ENCODE measurements at regions not wholly inside any gene's neighbourhood (a gene's known extent, or its start where the extent isn't known, plus 50 kb on each side); places are given as distances from the start of the nearest gene placed in this dataset.

GRCh38 chr6:119476024-119476423, 126.5 kb upstream of the MAN1A1 start:
- FAIRE-seq (no peak), ATAC-seq (peak; percentile 27), DNase-seq (ENCODE audit: extremely low read depth in 1 of 4, low spot score in 3 of 4) (no peak)
- intact Hi-C loops (cut with micrococcal nuclease) (loop anchor here (10.0 kb wide), 1 partner anchor 121 kb away; no protein-coding TSS in a partner anchor), in situ Hi-C loops (cut with MboI) (no loop called here)
- no peaks in the 10 kb centered on the region for H3K27me3 ChIP-seq (ENCODE audit: control insufficient read depth in 2 of 2, insufficient read depth in 2 of 2, low read length in 2 of 2)
- H2AFZ ChIP-seq (ENCODE audit: low read depth, low read length), result peak overlapping the region; percentile 74
- H3K9me3 ChIP-seq (replicated peaks; ENCODE audit: control insufficient read depth, insufficient read depth, low read depth, low read length), result no peaks in the 10 kb centered on the region
- BruUV-seq (replicated peaks), result no TSS peak
- peak overlapping the region; percentile 13; the same call in 1 of the 3 replicates for H3K27ac ChIP-seq (ENCODE audit: extremely low read depth, low read depth, low read length)
- H4K20me1 ChIP-seq (replicated peaks; ENCODE audit: control insufficient read depth, insufficient read depth, low read length), result no peaks in the 10 kb centered on the region
- no peaks in the 10 kb centered on the region for H3K79me2 ChIP-seq (ENCODE audit: control insufficient read depth, insufficient read depth, low read length)
- WGBS (ENCODE audit: insufficient coverage, low coverage, missing lambda C conversion rate), result 33% methylated on average over 2 of the region's 2 CpGs
- no peak overlapping the region for H3K4me3 ChIP-seq
- no peak for TF ChIP-seq ZNF431 (CRISPR knock-in tag; IDR thresholded peaks at IDR 0.05)
- H3K36me3 ChIP-seq (ENCODE audit: control insufficient read depth, insufficient read depth, low read length), result no peaks in the 10 kb centered on the region
- ChIA-PET POLR2A (no interaction called here), CTCF (ENCODE audit: low intra/inter-chr PET ratio) (no interaction called here)
- H3K9me1 ChIP-seq (ENCODE audit: control insufficient read depth, insufficient read depth, low read length), result no peaks in the 10 kb centered on the region
- H3K4me1 ChIP-seq (replicated peaks in 1 of 2; ENCODE audit: control insufficient read depth in 2 of 2, insufficient read depth in 2 of 2, low read length in 2 of 2), result peaks cover 4 to 21% of the 10 kb centered on the region in 2 experiments; a peak in 3 of 5 replicates
- peak overlapping the region in 1 of 2 experiments; percentile 40; a peak in 2 of 4 replicates for H3K9ac ChIP-seq (ENCODE audit: insufficient read depth in 1 of 2, low read depth in 2 of 2, low read length in 2 of 2)
- H3K4me2 ChIP-seq (ENCODE audit: insufficient read depth, low read length), result no peak overlapping the region; the same call in 1 of the 2 replicates

- 0 out of 2 replicates have a peak overlapping the region, but pooled peaks have one; percentile 23 for H3K4me2 ChIP-seq (ENCODE audit: insufficient read depth, low read length)
- CTCF ChIA-PET (ENCODE audit: low intra/inter-chr PET ratio), result no interaction called here
- TF ChIP-seq PKNOX1 (IDR thresholded peaks at IDR 0.05) (peak; percentile 89), TRIM24 (IDR thresholded peaks at IDR 0.05) (no peak), FOXK2 (conservative IDR thresholded peaks at IDR 0.05 in 1 of 2, IDR thresholded peaks at IDR 0.05 in 1 of 2; ENCODE audit: low read depth in 2 of 2) (peak; percentile 62 to 63; a peak in 2 of 4 replicates)
These were observed 121.5 kb upstream of the MAN1A1 start for GRCh38 chr6:119470893-119471542.

More at GRCh38 chr6:119470893-119471542, 121.5 kb upstream of the MAN1A1 start:
- BruUV-seq (replicated peaks), result no TSS peak
- peak overlapping the region in 1 of 2 experiments; percentile 32; a peak in 1 of 4 replicates for H3K9ac ChIP-seq (ENCODE audit: insufficient read depth in 1 of 2, low read depth in 2 of 2, low read length in 2 of 2)
- POLR2A ChIA-PET, result no interaction called here
- FAIRE-seq, result peak; percentile 48
- no peaks in the 10 kb centered on the region for H3K9me1 ChIP-seq (ENCODE audit: control insufficient read depth, insufficient read depth, low read length)
- no peaks in the 10 kb centered on the region for H3K36me3 ChIP-seq (ENCODE audit: control insufficient read depth, insufficient read depth, low read length)
- H3K27me3 ChIP-seq (ENCODE audit: control insufficient read depth in 2 of 2, insufficient read depth in 2 of 2, low read length in 2 of 2), result no peaks in the 10 kb centered on the region
- H2AFZ ChIP-seq (ENCODE audit: low read depth, low read length), result peak overlapping the region; percentile 78
- H4K20me1 ChIP-seq (replicated peaks; ENCODE audit: control insufficient read depth, insufficient read depth, low read length), result no peaks in the 10 kb centered on the region
- H3K4me1 ChIP-seq (replicated peaks in 1 of 2; ENCODE audit: control insufficient read depth in 2 of 2, insufficient read depth in 2 of 2, low read length in 2 of 2), result 0 out of 5 replicates have a peak, but pooled peaks cover 0 to under 1% of the 10 kb centered on the region in 2 experiments
- intact Hi-C loops (cut with micrococcal nuclease), result loop anchor here (10.0 kb wide), 1 partner anchor 116 kb away; no protein-coding TSS in a partner anchor
- WGBS (ENCODE audit: insufficient coverage, low coverage, missing lambda C conversion rate), result 5% methylated on average over 3 of the region's 3 CpGs
- no peaks in the 10 kb centered on the region for H3K79me2 ChIP-seq (ENCODE audit: control insufficient read depth, insufficient read depth, low read length)
- H3K4me3 ChIP-seq, result no peak overlapping the region
- DNase-seq (ENCODE audit: extremely low read depth in 1 of 4, low spot score in 3 of 4), result no peak
- in situ Hi-C loops (cut with MboI), result no loop called here
- no peak overlapping the region; the same call in 2 of the 3 replicates for H3K27ac ChIP-seq (ENCODE audit: extremely low read depth, low read depth, low read length)
- no peak for ATAC-seq
- no peaks in the 10 kb centered on the region for H3K9me3 ChIP-seq (replicated peaks; ENCODE audit: control insufficient read depth, insufficient read depth, low read depth, low read length)
